Transverse colon (tissue), 4 donors: ENCODE measurements at regions not wholly inside any gene's neighbourhood (a gene's known extent, or its start where the extent isn't known, plus 50 kb on each side); places are given as distances from the start of the nearest gene placed in this dataset.
"Not testable (repeated sequence)": the region's sequence is repeated elsewhere in the genome, so short reads cannot be mapped to it uniquely, and the experiment has no call there.

ENCODE experiments used
- DNase-seq: peaks from one replicate; pipeline ENCODE4 v3.0.0-alpha.2; 2019
- H3K27ac ChIP-seq, 4 donors: fragments of 200-600 bp; sonication (generic); 2 replicates each; pipeline ENCODE4 v1.5.1; 2016 to 2018; ENCODE audit warnings: inconsistent platforms in 4 of 4
- H3K27me3 ChIP-seq: fragments of 200-600 bp; sonication (generic); 2 replicates; pipeline ENCODE4 v1.5.1; 2017; ENCODE audit warnings: inconsistent platforms
- H3K36me3 ChIP-seq, 4 donors: fragments of 200-600 bp; sonication (generic); 2 replicates each; pipeline ENCODE4 v1.5.1; 2017 to 2019; ENCODE audit warnings: inconsistent platforms in 4 of 4
- H3K4me1 ChIP-seq, 4 donors: fragments of 200-600 bp; sonication (generic); 2 replicates each; pipeline ENCODE4 v1.5.1; 2017 to 2020; ENCODE audit warnings: inconsistent platforms in 4 of 4
- H3K4me3 ChIP-seq, 4 donors: fragments of 200-600 bp; sonication (generic); 1 replicate in 1 of 4; 2 replicates in 3 of 4; pipeline versions ENCODE4 v1.5.1 to v1.6.1; 2017 to 2019; ENCODE audit warnings: inconsistent platforms in 4 of 4
- H3K9me3 ChIP-seq, 2 donors: fragments of 200-600 bp; sonication (generic); 2 replicates each; pipeline ENCODE4 v1.5.1; 2017 to 2019; ENCODE audit warnings: inconsistent platforms in 2 of 2
- CTCF ChIP-seq, 5 experiments: fragments of 200-600 bp in 3 of 5; fragments of 450-650 bp in 2 of 5; sonication (generic) in 3 of 5; IDR thresholded peaks; 1 replicate in 2 of 5; 2 replicates in 3 of 5; pipeline ENCODE4 v1.5.1; 2016 to 2017; ENCODE audit warnings: antibody characterized with exemption in 5 of 5, inconsistent platforms in 3 of 5, mild to moderate bottlenecking in 2 of 5, moderate library complexity in 1 of 5
- EP300 ChIP-seq: sonication (generic); formaldehyde crosslinking; IDR thresholded peaks from one replicate; pipeline ENCODE4 v1.6.1; 2017; ENCODE audit warnings: antibody characterized with exemption, low read depth
- POLR2A ChIP-seq: fragments of 450-650 bp; IDR thresholded peaks from one replicate; pipeline ENCODE4 v1.6.1; 2016; ENCODE audit warnings: antibody characterized with exemption, mild to moderate bottlenecking, moderate library complexity
- POLR2AphosphoS5 ChIP-seq, 3 donors: sonication (generic); formaldehyde crosslinking; IDR thresholded peaks; one replicate each; pipeline ENCODE4 v1.6.1; 2016; ENCODE audit warnings: antibody characterized with exemption in 3 of 3
- WGBS, 2 donors: methylation state at CpG; one replicate each; pipeline ENCODE4 v1.1.5; 2018; ENCODE audit warnings: low coverage in 1 of 2; 5-methylcytosine and 5-hydroxymethylcytosine counted together
- in situ Hi-C, 4 donors: fragments of 200-750 bp; cut with MboI; loops; one replicate each; pipeline versions ENCODE4 v1.15.0 to v1.15.1; 2017; ENCODE audit warnings: low sequenced_read_pairs in 3 of 4, low pct_ligation_motif_present in 1 of 4, low pct_unique_long_range_greater_than_20kb in 1 of 4
- intact Hi-C: fragments of 100-400 bp; cut with DNase I; formaldehyde crosslinking; loops from one replicate; pipeline ENCODE4 v1.15.1; 2023; ENCODE audit warnings: low total_unique reads

DNA sequence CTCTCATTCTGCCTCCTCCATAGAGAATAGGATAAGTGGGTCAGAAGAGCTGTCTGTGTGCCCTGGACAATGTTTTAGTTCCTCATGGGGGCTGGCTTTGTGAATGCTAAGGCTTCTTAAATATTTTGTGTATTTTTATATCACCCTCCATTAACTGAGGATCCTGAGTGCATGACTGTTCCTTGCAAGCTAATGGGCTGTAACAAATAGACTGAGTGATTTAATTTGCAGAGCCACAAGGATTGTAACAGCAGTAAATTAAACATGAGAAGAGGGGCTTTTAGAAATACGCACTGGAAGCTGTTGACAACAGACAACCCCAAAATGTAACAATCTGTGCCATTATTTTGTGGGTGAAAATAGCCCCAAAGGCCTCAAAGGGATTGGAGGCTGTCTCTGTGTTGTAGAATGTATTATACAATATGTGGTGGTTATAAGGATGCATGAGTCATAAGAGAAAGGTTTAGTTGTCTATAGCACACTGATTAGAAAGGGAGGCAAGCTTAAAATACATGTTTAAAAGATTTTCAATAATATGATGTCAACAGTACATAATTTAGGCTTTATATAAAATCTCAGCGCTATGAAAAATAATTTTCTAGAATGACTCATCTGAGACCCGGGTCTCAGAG, 152.7 kb upstream of the ACTBL2 start:
- no peaks in the 10 kb centered on the region for H3K4me1 ChIP-seq
- TF ChIP-seq CTCF (IDR thresholded peaks at IDR 0.05) (no peak), POLR2A (no peak), EP300 (no peak), POLR2AphosphoS5 (IDR thresholded peaks at IDR 0.05) (no peak)
- H3K36me3 ChIP-seq, result no peaks in the 10 kb centered on the region
- in situ Hi-C loops, result no loop called here
- H3K27me3 ChIP-seq, result no peaks in the 10 kb centered on the region
- intact Hi-C loops, result no loop called here
- no peak for DNase-seq
- no peaks in the 10 kb centered on the region for H3K9me3 ChIP-seq
- H3K4me3 ChIP-seq, result no peak overlapping the region
- WGBS, 2 donors, result 87 to 97% methylated on average over 3 of the region's 3 CpGs
- H3K27ac ChIP-seq, result no peak overlapping the region

GRCh38 chr5:57632937-57633336, 150.3 kb upstream of the ACTBL2 start:
- no peaks in the 10 kb centered on the region for H3K36me3 ChIP-seq
- H3K4me1 ChIP-seq, result no peaks in the 10 kb centered on the region
- H3K27ac ChIP-seq, result no peak overlapping the region
- intact Hi-C loops (no loop called here), in situ Hi-C loops (no loop called here)
- no peaks in the 10 kb centered on the region for H3K9me3 ChIP-seq
- H3K27me3 ChIP-seq, result no peaks in the 10 kb centered on the region
- TF ChIP-seq CTCF (IDR thresholded peaks at IDR 0.05), result no peak
- no peak for TF ChIP-seq EP300
- TF ChIP-seq POLR2A, result no peak
- TF ChIP-seq POLR2AphosphoS5 (IDR thresholded peaks at IDR 0.05), result no peak
- DNase-seq, result no peak
- 52 to 71% methylated on average over 1 of the region's 1 CpG for WGBS, 2 donors
- H3K4me3 ChIP-seq, result no peak overlapping the region

- H3K4me3 ChIP-seq, H3K27me3 ChIP-seq, in situ Hi-C loops, H3K4me1 ChIP-seq, H3K36me3 ChIP-seq, DNase-seq, H3K27ac ChIP-seq, intact Hi-C loops, H3K9me3 ChIP-seq: not testable (repeated sequence)
Observed at GRCh38 chr5:57631139-57631538, 148.5 kb upstream of the ACTBL2 start.

DNA sequence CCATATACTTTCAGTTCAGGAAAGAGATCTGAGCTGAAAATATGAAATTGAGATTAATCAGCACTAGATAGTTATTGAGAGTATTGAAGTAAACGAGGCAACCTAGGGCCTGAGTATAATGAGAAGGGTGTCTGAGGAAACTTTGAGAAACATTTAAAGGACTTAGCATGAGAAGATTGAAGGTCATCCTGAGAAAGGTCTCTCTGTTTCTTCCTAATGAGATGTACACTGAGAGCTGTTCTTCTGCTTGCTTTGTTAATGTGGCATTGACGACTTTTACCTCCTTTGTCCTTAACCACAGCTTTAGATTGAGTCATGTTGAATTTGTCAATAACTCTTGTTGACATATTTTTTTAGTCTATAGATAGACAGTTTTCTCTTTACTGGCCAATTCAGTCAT, 145.1 kb upstream of the ACTBL2 start:
- in situ Hi-C loops, result no loop called here
- no peaks in the 10 kb centered on the region for H3K27me3 ChIP-seq
- 80 to 88% methylated on average over 2 of the region's 2 CpGs for WGBS, 2 donors

More for the DNA sequence above, 145.1 kb upstream of the ACTBL2 start:
- intact Hi-C loops, result no loop called here
- Histone ChIP-seq H3K9me3 (no peaks in the 10 kb centered on the region), H3K36me3 (no peaks in the 10 kb centered on the region), H3K4me3 (no peak overlapping the region), H3K27ac (no peak overlapping the region), H3K4me1 (no peaks in the 10 kb centered on the region)
- TF ChIP-seq CTCF (IDR thresholded peaks at IDR 0.05), result no peak
- DNase-seq, result no peak
